K562 (cell line): ENCODE measurements at regions not wholly inside any gene's neighbourhood (a gene's known extent, or its start where the extent isn't known, plus 50 kb on each side); places are given as distances from the start of the nearest gene placed in this dataset.

ENCODE experiments used
- CTCF ChIP-seq, 3 experiments: IDR thresholded peaks in 2 of 3; conservative IDR thresholded peaks in 1 of 3; 2 replicates each; pipeline ENCODE4 v1.5.1; 2011 to 2012; ENCODE audit warnings: low read length in 3 of 3, mild to moderate bottlenecking in 3 of 3, control low read depth in 2 of 3, improper control_type of control experiment in 1 of 3, inconsistent platforms in 1 of 3, low read depth in 1 of 3, mixed read lengths in 1 of 3, moderate library complexity in 1 of 3; ENCODE audit not compliant: insufficient read depth in 2 of 3
- EP300 ChIP-seq: IDR thresholded peaks from 2 replicates; pipeline ENCODE4 v1.6.1; 2012; ENCODE audit warnings: low read length, improper control_type of control experiment
- ERF ChIP-seq: fragments of 450-650 bp; formaldehyde crosslinking; IDR thresholded peaks from 2 replicates; pipeline ENCODE4 v1.4.0; 2020; ENCODE audit warnings: mild to moderate bottlenecking, mixed read lengths
- KAT7 ChIP-seq: sonication (generic); formaldehyde crosslinking; IDR thresholded peaks from 2 replicates; pipeline ENCODE4 v1.8.0; 2022; ENCODE audit warnings: missing genetic modification reagents, mild to moderate bottlenecking, borderline replicate concordance
- POLR2AphosphoS5 ChIP-seq: IDR thresholded peaks from 2 replicates; pipeline ENCODE4 v1.6.1; 2011; ENCODE audit warnings: mild to moderate bottlenecking, low read depth, low read length, moderate library complexity; ENCODE audit not compliant: control insufficient read depth, insufficient read depth
- SMC3 ChIP-seq: conservative IDR thresholded peaks from 2 replicates; pipeline ENCODE4 v1.6.1; 2011; ENCODE audit warnings: low read depth, low read length, improper control_type of control experiment; ENCODE audit not compliant: insufficient read depth
- SP2 ChIP-seq: IDR thresholded peaks from 2 replicates; pipeline ENCODE4 v1.6.1; 2011; ENCODE audit warnings: mild to moderate bottlenecking, low read depth, low read length, moderate library complexity; ENCODE audit not compliant: poor library complexity, severe bottlenecking; ENCODE audit errors: extremely low read depth
- SRSF1 ChIP-seq: fragments of 200-400 bp; formaldehyde crosslinking; IDR thresholded peaks from 2 replicates; pipeline ENCODE4 v1.6.1; 2017; ENCODE audit warnings: mild to moderate bottlenecking, low read depth, low read length, moderate library complexity
- TAF1 ChIP-seq: IDR thresholded peaks from 2 replicates; pipeline ENCODE4 v1.6.1; 2011; ENCODE audit warnings: mild to moderate bottlenecking, low read length, moderate library complexity; ENCODE audit not compliant: insufficient read depth, control insufficient read depth, severe bottlenecking; ENCODE audit errors: extremely low read depth
- ZFX ChIP-seq: sonication (generic); formaldehyde crosslinking; IDR thresholded peaks from 2 replicates; pipeline ENCODE4 v1.8.0; 2022; ENCODE audit warnings: mild to moderate bottlenecking, missing genetic modification reagents, moderate library complexity
- ZNF133 ChIP-seq: fragments of 250-450 bp; sonication (Bioruptor Pico); IDR thresholded peaks from 2 replicates; pipeline ENCODE4 v1.4.0; 2020; ENCODE audit warnings: mild to moderate bottlenecking

GRCh38 chr11:46202696-46203391, 74.6 kb upstream of the CREB3L1 start:
- TF ChIP-seq SP2 (no peak), TAF1 (no peak), SMC3 (no peak), POLR2AphosphoS5 (no peak), ERF (no peak), EP300 (no peak), ZNF133 (CRISPR knock-in tag) (no peak), SRSF1 (no peak), KAT7 (CRISPR knock-in tag) (no peak), CTCF (IDR thresholded peaks at IDR 0.05 in 2 of 3, conservative IDR thresholded peaks at IDR 0.05 in 1 of 3; ENCODE audit: insufficient read depth in 2 of 3, low read depth in 1 of 3, low read length in 3 of 3) (no peak), ZFX (CRISPR knock-in tag) (no peak)
